ENCODE measurements at regions not wholly inside any gene's neighbourhood (a gene's known extent, or its start where the extent isn't known, plus 50 kb on each side); places are given as distances from the start of the nearest gene placed in this dataset.
A peak's percentile ranks its signal among the peaks of the same experiment; 100 is the strongest.

DNA sequence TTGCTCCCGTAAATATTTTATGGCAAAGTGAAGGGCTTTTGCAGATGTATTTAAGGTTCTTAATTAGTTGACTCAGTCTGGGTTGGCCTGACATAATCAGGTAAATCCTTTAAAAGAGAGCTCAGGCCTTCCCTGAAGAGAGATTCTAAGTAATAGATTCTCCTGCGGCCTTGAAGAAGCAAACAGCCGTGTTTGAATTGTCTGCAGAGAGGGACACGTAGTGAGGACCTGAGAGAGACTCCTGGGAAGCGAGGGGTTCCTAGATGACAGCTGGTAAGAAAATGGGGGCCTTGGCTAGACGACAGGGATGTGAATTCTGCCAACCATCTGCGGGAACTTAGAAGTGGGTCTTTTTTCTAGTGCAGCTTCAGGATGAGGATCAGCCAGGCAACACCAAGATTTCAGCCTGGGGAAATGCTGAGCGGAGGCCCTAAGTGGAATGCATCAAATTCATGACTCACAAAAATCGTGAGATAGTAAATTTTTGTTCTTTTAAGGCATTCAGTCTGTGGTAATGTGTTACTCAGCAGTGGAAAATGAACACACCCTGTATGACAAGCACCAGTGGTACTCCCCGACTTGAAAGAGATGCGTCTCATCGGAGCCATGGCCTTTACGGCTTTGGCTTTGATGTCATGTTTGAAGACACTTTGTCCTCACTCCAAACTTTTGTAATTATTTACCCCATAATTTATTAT lies 62.1 kb upstream of the SMIM21 start:
- peak; percentile 55 for DNase-seq (ENCODE audit: low spot score)

DNA sequence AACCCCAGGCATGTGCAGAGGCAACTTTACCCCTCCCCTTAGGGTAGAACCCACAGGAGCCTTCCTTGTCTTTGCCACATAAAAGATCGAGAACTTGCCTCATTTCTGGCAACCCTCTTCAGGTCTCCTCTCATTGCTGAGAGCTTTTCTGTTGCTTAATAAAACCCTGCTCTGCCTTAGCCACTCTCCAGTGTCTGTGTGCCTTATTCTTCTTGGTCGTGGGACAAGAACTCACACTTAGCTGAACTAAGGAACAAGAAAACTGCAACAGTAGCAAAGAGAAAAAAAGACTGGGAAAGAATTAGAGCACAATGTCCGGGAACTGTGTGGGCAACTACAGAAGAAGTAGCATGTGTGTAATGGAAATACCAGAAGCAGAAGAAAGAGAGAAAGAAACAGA lies 56.2 kb upstream of the SMIM21 start:
- DNase-seq (ENCODE audit: low spot score): no peak

DNA sequence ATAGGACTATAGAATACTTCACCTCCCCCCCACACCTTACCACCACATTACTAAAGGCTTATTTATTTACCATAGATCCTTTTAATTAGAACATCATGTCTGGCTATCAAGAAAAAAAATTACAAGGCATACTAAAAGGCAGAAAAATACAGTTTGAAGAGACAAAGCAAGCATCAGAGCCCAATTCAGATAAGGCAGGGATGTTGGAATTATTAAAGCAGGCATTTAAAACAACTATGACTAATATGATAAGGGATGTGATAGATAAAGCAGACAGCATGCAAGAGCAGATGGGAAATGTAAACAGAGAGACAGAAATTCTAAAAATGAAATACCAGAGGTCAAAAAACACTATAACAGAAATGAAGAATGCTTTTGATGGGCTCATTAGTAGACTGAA lies 55.4 kb upstream of the SMIM21 start:
- no peak for DNase-seq (ENCODE audit: low spot score)

DNA sequence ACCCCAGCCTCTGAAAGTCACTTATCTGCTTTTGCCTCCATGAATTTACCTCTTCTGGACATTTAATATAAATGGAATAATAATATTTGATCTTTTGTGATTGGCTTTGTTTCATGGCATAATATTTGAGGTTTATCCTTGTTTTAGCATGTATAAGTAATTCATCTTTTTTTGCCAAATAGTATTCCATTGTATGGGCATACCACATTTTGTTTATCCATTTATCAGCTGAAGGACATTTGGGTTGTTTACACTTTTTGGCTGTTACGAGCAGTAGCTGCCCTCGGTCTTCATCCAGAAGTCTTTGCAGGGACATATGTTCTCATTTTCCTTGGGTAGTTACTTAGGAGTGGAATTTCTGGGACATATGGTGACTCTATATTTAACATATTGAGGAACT lies 53.0 kb upstream of the SMIM21 start:
- no peak for DNase-seq (ENCODE audit: low spot score)

DNA sequence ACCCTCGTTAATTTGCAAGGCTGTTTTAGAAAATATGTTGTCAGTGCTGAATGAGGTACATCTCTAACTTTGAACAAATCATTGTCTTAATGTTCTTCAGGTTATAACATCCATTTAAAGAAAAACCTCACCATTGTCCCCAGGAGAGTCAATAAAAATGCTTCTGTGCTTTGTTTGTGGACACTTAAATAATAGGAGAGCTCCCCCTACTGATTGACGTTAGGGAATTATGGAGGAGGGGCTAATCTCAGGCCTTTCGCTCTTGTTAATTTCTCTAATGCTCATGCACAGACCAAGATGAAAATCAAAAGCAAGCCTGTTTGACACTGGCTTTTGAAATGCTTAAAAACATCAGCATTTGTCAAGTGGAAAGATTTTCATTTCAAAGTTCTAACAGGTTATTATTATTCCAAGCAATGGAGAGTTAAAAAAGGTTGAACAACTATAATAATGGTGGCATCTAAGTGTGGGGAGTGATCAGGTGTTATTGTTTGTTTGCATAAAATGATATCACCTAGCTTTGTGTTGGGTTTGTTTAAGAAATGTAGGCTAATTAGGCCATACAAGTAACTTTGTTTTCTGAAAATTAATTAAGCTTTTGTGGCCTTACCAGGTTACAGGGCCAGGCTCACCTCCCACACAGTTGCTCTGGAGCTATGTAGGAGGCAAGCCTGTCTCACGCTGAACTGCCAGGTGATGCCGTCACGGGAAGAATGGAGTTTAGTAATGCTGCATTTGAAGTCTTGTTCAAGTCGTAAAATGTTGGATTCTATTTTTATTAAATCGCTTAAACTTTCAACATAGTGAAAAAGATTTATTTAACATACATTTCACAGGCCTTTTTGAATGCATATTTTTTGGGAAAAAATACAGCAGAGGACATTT lies 51.7 kb upstream of the SMIM21 start:
- DNase-seq (ENCODE audit: low spot score): peak; percentile 25

DNA sequence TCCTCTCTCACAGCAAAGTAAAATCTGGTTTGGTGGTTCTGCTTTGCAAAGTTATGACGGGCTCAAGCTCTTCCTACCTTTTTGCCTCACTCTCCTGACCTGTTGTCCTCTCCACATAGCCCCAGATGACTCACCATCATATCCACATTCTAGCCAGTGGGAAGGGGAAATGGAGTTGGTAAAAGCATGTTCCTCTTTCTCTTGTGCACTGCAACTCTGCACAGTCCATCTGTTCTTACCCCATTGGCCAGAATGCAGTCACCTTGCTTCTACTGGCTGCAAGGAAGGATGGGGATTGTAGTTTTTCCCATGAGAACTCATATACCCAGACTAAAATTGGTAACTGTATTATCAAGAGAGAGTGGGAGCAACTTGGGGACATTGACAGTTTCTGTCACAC lies 50.4 kb upstream of the SMIM21 start:
- no peak for DNase-seq (ENCODE audit: low spot score)

Measured in hepatic stellate cell (primary cell).